ENCODE measurements at regions not wholly inside any gene's neighbourhood (a gene's known extent, or its start where the extent isn't known, plus 50 kb on each side); places are given as distances from the start of the nearest gene placed in this dataset.

- Histone ChIP-seq H3K4me1 (ENCODE audit: control insufficient read depth in 1 of 2, insufficient read depth in 1 of 2, low read depth in 1 of 2, low read length in 1 of 2) (no peaks in the 10 kb centered on the region), H3K27ac (no peak overlapping the region), H3K4me3 (ENCODE audit: low read depth in 1 of 2, low read length in 1 of 2) (no peak overlapping the region), H3K9me3 (no peaks in the 10 kb centered on the region), H3K27me3 (no peaks in the 10 kb centered on the region), H3K36me3 (no peaks in the 10 kb centered on the region)
- no peak for TF ChIP-seq CTCF (IDR thresholded peaks at IDR 0.05)
These were observed 118.3 kb upstream of the SEMA6D start for GRCh38 chr15:47598996-47599395.

- no peaks in the 10 kb centered on the region for H3K27me3 ChIP-seq
- no peak overlapping the region for H3K27ac ChIP-seq
- no peak for TF ChIP-seq CTCF (IDR thresholded peaks at IDR 0.05)
- H3K9me3 ChIP-seq, result no peaks in the 10 kb centered on the region
- H3K4me3 ChIP-seq (ENCODE audit: low read depth in 1 of 2, low read length in 1 of 2), result no peak overlapping the region
- H3K36me3 ChIP-seq, result no peaks in the 10 kb centered on the region
- H3K4me1 ChIP-seq (ENCODE audit: control insufficient read depth in 1 of 2, insufficient read depth in 1 of 2, low read depth in 1 of 2, low read length in 1 of 2), result no peaks in the 10 kb centered on the region
These were observed 117.5 kb upstream of the SEMA6D start for GRCh38 chr15:47599806-47600205.

- no peak overlapping the region for H3K27ac ChIP-seq
- H3K9me3 ChIP-seq, result peaks cover 3% of the 10 kb centered on the region
- TF ChIP-seq CTCF (IDR thresholded peaks at IDR 0.05), result no peak
- no peak overlapping the region for H3K4me3 ChIP-seq (ENCODE audit: low read depth in 1 of 2, low read length in 1 of 2)
- H3K4me1 ChIP-seq (ENCODE audit: control insufficient read depth in 1 of 2, insufficient read depth in 1 of 2, low read depth in 1 of 2, low read length in 1 of 2), result no peaks in the 10 kb centered on the region
- no peaks in the 10 kb centered on the region for H3K36me3 ChIP-seq
- H3K27me3 ChIP-seq, result no peaks in the 10 kb centered on the region
These were observed 115.2 kb upstream of the SEMA6D start for GRCh38 chr15:47602121-47602520.

GRCh38 chr15:47603026-47603425 lies 114.3 kb upstream of the SEMA6D start:
- no peak overlapping the region for H3K4me3 ChIP-seq (ENCODE audit: low read depth in 1 of 2, low read length in 1 of 2)
- H3K36me3 ChIP-seq, result no peaks in the 10 kb centered on the region
- no peak overlapping the region for H3K27ac ChIP-seq
- TF ChIP-seq CTCF (IDR thresholded peaks at IDR 0.05), result no peak
- no peaks in the 10 kb centered on the region for H3K27me3 ChIP-seq
- H3K4me1 ChIP-seq (ENCODE audit: control insufficient read depth in 1 of 2, insufficient read depth in 1 of 2, low read depth in 1 of 2, low read length in 1 of 2), result no peaks in the 10 kb centered on the region
- peaks cover 3% of the 10 kb centered on the region for H3K9me3 ChIP-seq

- Histone ChIP-seq H3K4me1 (ENCODE audit: control insufficient read depth in 1 of 2, insufficient read depth in 1 of 2, low read depth in 1 of 2, low read length in 1 of 2) (no peaks in the 10 kb centered on the region), H3K27me3 (no peaks in the 10 kb centered on the region), H3K27ac (no peak overlapping the region), H3K9me3 (peaks cover 3% of the 10 kb centered on the region), H3K36me3 (no peaks in the 10 kb centered on the region), H3K4me3 (ENCODE audit: low read depth in 1 of 2, low read length in 1 of 2) (no peak overlapping the region)
- no peak for TF ChIP-seq CTCF (IDR thresholded peaks at IDR 0.05)
These were observed 109.6 kb upstream of the SEMA6D start for GRCh38 chr15:47607695-47608094.

- Histone ChIP-seq H3K36me3 (no peaks in the 10 kb centered on the region), H3K9me3 (peaks cover 3% of the 10 kb centered on the region), H3K27ac (no peak overlapping the region), H3K4me3 (ENCODE audit: low read depth in 1 of 2, low read length in 1 of 2) (no peak overlapping the region), H3K4me1 (ENCODE audit: control insufficient read depth in 1 of 2, insufficient read depth in 1 of 2, low read depth in 1 of 2, low read length in 1 of 2) (no peaks in the 10 kb centered on the region), H3K27me3 (no peaks in the 10 kb centered on the region)
- no peak for TF ChIP-seq CTCF (IDR thresholded peaks at IDR 0.05)
These were observed 107.6 kb upstream of the SEMA6D start for GRCh38 chr15:47609693-47610092.

Measured in neutrophil (primary cell).